GM12878 (cell line): ENCODE measurements at regions not wholly inside any gene's neighbourhood (a gene's known extent, or its start where the extent isn't known, plus 50 kb on each side); places are given as distances from the start of the nearest gene placed in this dataset.
A peak's percentile ranks its signal among the peaks of the same experiment; 100 is the strongest.

Source experiments
- ATAC-seq: fragments of 200-7000 bp; cut with Tn5 transposase; 3 replicates; pipeline ENCODE4 v1.9.1; 2020; ENCODE audit warnings: mild to moderate bottlenecking, moderate library complexity
- BruUV-seq: library from RNA; stranded (reverse); fragments of 400-500 nt; replicated peaks from 2 replicates; lab custom pipeline; 2021; lab: Mats Ljungman, UMichigan
- CTCF ChIA-PET: fragments of 300-600 bp; sonication (Branson Sonifier 250); formaldehyde crosslinking; extraction: SDS; loops from one replicate; lab custom pipeline; 2021; ENCODE audit warnings: inconsistent platforms; lab: Yijun Ruan, JAX
- POLR2A ChIA-PET: fragments of 350-600 bp; formaldehyde crosslinking; extraction: SDS; loops from one replicate; lab custom pipeline; 2021; ENCODE audit warnings: inconsistent platforms; lab: Charles Lee
- RAD21 ChIA-PET: fragments of 300-600 bp; sonication (Branson Sonifier 250); formaldehyde crosslinking; loops from one replicate; lab custom pipeline; 2023; ENCODE audit warnings: antibody characterized with exemption; ENCODE audit not compliant: unreplicated experiment; lab: Charles Lee
- SMC1A ChIA-PET: fragments of 300-600 bp; sonication (Branson Sonifier 250); formaldehyde crosslinking; loops from one replicate; lab custom pipeline; 2023; ENCODE audit not compliant: unreplicated experiment, uncharacterized antibody; lab: Charles Lee
- DNase-seq: peaks from one replicate; pipeline ENCODE4 v3.0.0-alpha.2; 2011; ENCODE audit warnings: low read depth, low spot score
- FAIRE-seq: peaks from 3 replicates; lab custom pipeline; 2011; peaks lifted over from hg19 to GRCh38; lab: Jason Lieb, UNC
- H2AFZ ChIP-seq: 2 replicates; pipeline ENCODE4 v1.6.0; 2011; ENCODE audit warnings: low read depth, low read length, control low read depth; ENCODE audit not compliant: control insufficient read depth
- H3K27ac ChIP-seq: 2 replicates; pipeline ENCODE4 v1.5.1; 2011; ENCODE audit warnings: control low read depth; ENCODE audit not compliant: control insufficient read depth, insufficient read depth
- H3K27me3 ChIP-seq, 2 experiments: replicated peaks in 1 of 2; 2 replicates each; pipeline versions ENCODE4 v1.6.0 to v1.6.1; 2011; ENCODE audit warnings: low read length in 1 of 2; ENCODE audit not compliant: control insufficient read depth in 2 of 2, insufficient read depth in 2 of 2
- H3K36me3 ChIP-seq, 2 experiments: 2 replicates each; pipeline ENCODE4 v1.5.1; 2011; ENCODE audit warnings: low read length in 1 of 2; ENCODE audit not compliant: control insufficient read depth in 2 of 2, insufficient read depth in 2 of 2
- H3K4me1 ChIP-seq: 2 replicates; pipeline ENCODE4 v1.6.1; 2011; ENCODE audit warnings: mild to moderate bottlenecking, low read length, moderate library complexity, mixed read lengths; ENCODE audit not compliant: control insufficient read depth, insufficient read depth
- H3K4me2 ChIP-seq: 2 replicates; pipeline ENCODE4 v1.6.0; 2011; ENCODE audit warnings: control low read depth; ENCODE audit not compliant: control insufficient read depth, insufficient read depth
- H3K4me3 ChIP-seq: fragments of 200-600 bp; sonication (generic); 2 replicates; pipeline ENCODE4 v1.5.1; 2016
- H3K79me2 ChIP-seq: 2 replicates; pipeline ENCODE4 v1.6.0; 2011; ENCODE audit warnings: low read length; ENCODE audit not compliant: control insufficient read depth, insufficient read depth
- H3K9ac ChIP-seq: 2 replicates; pipeline ENCODE4 v1.8.0; 2011; ENCODE audit warnings: low read length, control low read depth, mixed read lengths; ENCODE audit not compliant: control insufficient read depth, insufficient read depth
- H3K9me3 ChIP-seq: replicated peaks from 3 replicates; pipeline ENCODE4 v1.5.1; 2011; ENCODE audit warnings: mild to moderate bottlenecking, low read length; ENCODE audit not compliant: control insufficient read depth, insufficient read depth
- H4K20me1 ChIP-seq: 2 replicates; pipeline ENCODE4 v1.6.0; 2011; ENCODE audit not compliant: control insufficient read depth, insufficient read depth
- ELK1 ChIP-seq: IDR thresholded peaks from 2 replicates; pipeline ENCODE4 v1.6.1; 2012; ENCODE audit warnings: low read depth, low read length, improper control_type of control experiment
- HSF1 ChIP-seq: fragments of 150-350 bp; IDR thresholded peaks from 2 replicates; pipeline ENCODE4 v1.6.1; 2014; ENCODE audit warnings: mild to moderate bottlenecking, low read depth, low read length
- SMARCA5 ChIP-seq: fragments of 450-650 bp; IDR thresholded peaks from 2 replicates; pipeline ENCODE4 v1.6.1; 2017; ENCODE audit warnings: mild to moderate bottlenecking
- WGBS: methylation state at CpG from one replicate; pipeline ENCODE4 v1.1.6; 2016; ENCODE audit warnings: low lambda C conversion rate; ENCODE audit not compliant: insufficient replicate concordance, insufficient coverage; ENCODE audit errors: missing lambda C conversion rate; 5-methylcytosine and 5-hydroxymethylcytosine counted together
- in situ Hi-C: fragments of 300-500 bp; cut with MboI; formaldehyde crosslinking; loops from 9 replicates; pipeline ENCODE4 v1.14.3; 2018; ENCODE audit warnings: mixed read lengths
- intact Hi-C: fragments of 100-400 bp; cut with micrococcal nuclease; formaldehyde crosslinking; loops from one replicate; pipeline ENCODE4 v1.14.2; 2022; ENCODE audit not compliant: unreplicated experiment

- no peak overlapping the region for H3K27ac ChIP-seq
- H3K4me1 ChIP-seq = peaks cover 24% of the 10 kb centered on the region
- H3K9ac ChIP-seq = no peak overlapping the region
- ATAC-seq (no peak), DNase-seq (no peak), FAIRE-seq (no peak)
- no peak for TF ChIP-seq ELK1
- no peak for TF ChIP-seq HSF1
- no peak for TF ChIP-seq SMARCA5
- no peaks in the 10 kb centered on the region for H3K36me3 ChIP-seq
- H4K20me1 ChIP-seq = no peaks in the 10 kb centered on the region
- CTCF ChIA-PET = interaction anchor here (0.7 to 3.9 kb wide), 4 partner anchors 8 to 95 kb away, joined by 3 to 20 read pairs (median 6); no protein-coding TSS in a partner anchor
- no TSS peak for BruUV-seq
- H3K9me3 ChIP-seq = peaks cover 1% of the 10 kb centered on the region; the same call in 1 of the 3 replicates
- no peak overlapping the region for H3K4me3 ChIP-seq
- no peaks in the 10 kb centered on the region for H3K27me3 ChIP-seq
- intact Hi-C loops = no loop called here
- RAD21 ChIA-PET = no interaction called here
- H3K79me2 ChIP-seq = no peaks in the 10 kb centered on the region
- POLR2A ChIA-PET = no interaction called here
- no peak overlapping the region for H2AFZ ChIP-seq
- in situ Hi-C loops = no loop called here
- peak overlapping the region; percentile 41; the same call in 1 of the 2 replicates for H3K4me2 ChIP-seq
- SMC1A ChIA-PET = interaction anchor here (1.4 to 1.8 kb wide), 3 partner anchors 21 to 29 kb away, joined by 3 to 8 read pairs (median 7); no protein-coding TSS in a partner anchor
- 7% methylated on average over 12 of the region's 12 CpGs for WGBS
These were observed 118.0 kb upstream of the PFKP start for GRCh38 chr10:2949221-2949947.
